WERI-Rb-1 (cell line): ENCODE measurements at regions not wholly inside any gene's neighbourhood (a gene's known extent, or its start where the extent isn't known, plus 50 kb on each side); places are given as distances from the start of the nearest gene placed in this dataset.
"Not testable (repeated sequence)": the region's sequence is repeated elsewhere in the genome, so short reads cannot be mapped to it uniquely, and the experiment has no call there.

Experiments used
- DNase-seq: peaks from one replicate; pipeline ENCODE4 v3.0.0-alpha.2; 2020
- H3K27ac ChIP-seq: fragments of 250-450 bp; sonication (Bioruptor Pico); 2 replicates; pipeline ENCODE4 v1.5.1; 2020; ENCODE audit warnings: mild to moderate bottlenecking, moderate library complexity
- H3K27me3 ChIP-seq: fragments of 250-450 bp; sonication (Bioruptor Pico); 2 replicates; pipeline ENCODE4 v1.5.1; 2021; ENCODE audit warnings: mild to moderate bottlenecking, low read depth, moderate library complexity; ENCODE audit not compliant: insufficient read depth, severe bottlenecking
- H3K36me3 ChIP-seq: fragments of 250-450 bp; sonication (Bioruptor Pico); 2 replicates; pipeline ENCODE4 v1.5.1; 2020; ENCODE audit warnings: mild to moderate bottlenecking, moderate library complexity
- H3K4me3 ChIP-seq: 2 replicates; pipeline ENCODE4 v1.5.1; 2011; ENCODE audit warnings: low read depth, mild to moderate bottlenecking, control low read depth, low read length
- H3K9me3 ChIP-seq: fragments of 250-450 bp; sonication (Bioruptor Pico); 2 replicates; pipeline ENCODE4 v1.5.1; 2021; ENCODE audit warnings: mild to moderate bottlenecking, moderate library complexity; ENCODE audit not compliant: severe bottlenecking
- TF ChIP-seq, protein P1 (sequence below): IDR thresholded peaks from 2 replicates; pipeline ENCODE4 v1.5.1; 2011; ENCODE audit warnings: low read depth, mild to moderate bottlenecking, control low read depth, inconsistent platforms, low read length

DNA sequence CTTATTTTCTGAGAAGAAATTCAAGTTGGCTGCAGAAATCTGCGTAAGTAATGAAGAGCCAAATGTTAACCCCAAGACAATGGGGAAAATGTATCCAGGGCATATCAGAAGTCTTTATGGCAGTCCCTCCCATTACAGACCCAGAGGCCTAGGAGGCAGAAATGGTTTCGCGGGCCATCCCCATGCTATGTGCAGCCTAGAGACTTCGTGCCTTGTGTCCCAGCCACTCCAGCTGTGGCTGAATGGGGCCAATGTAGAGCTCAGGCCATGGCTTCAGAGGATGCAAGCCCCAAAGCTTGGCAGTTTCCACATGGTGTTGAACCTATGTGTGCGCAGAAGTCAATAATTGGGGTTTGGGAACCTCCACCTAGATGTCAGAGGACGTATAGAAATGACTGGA lies 131.9 kb downstream of the GPR37 start:
- no peak overlapping the region for H3K27ac ChIP-seq
- TF ChIP-seq, protein P1, sequence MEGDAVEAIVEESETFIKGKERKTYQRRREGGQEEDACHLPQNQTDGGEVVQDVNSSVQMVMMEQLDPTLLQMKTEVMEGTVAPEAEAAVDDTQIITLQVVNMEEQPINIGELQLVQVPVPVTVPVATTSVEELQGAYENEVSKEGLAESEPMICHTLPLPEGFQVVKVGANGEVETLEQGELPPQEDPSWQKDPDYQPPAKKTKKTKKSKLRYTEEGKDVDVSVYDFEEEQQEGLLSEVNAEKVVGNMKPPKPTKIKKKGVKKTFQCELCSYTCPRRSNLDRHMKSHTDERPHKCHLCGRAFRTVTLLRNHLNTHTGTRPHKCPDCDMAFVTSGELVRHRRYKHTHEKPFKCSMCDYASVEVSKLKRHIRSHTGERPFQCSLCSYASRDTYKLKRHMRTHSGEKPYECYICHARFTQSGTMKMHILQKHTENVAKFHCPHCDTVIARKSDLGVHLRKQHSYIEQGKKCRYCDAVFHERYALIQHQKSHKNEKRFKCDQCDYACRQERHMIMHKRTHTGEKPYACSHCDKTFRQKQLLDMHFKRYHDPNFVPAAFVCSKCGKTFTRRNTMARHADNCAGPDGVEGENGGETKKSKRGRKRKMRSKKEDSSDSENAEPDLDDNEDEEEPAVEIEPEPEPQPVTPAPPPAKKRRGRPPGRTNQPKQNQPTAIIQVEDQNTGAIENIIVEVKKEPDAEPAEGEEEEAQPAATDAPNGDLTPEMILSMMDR: no peak
- no peak overlapping the region for H3K4me3 ChIP-seq
- H3K36me3 ChIP-seq: no peaks in the 10 kb centered on the region
- no peak for DNase-seq
- no peaks in the 10 kb centered on the region for H3K27me3 ChIP-seq
- no peaks in the 10 kb centered on the region for H3K9me3 ChIP-seq

DNA sequence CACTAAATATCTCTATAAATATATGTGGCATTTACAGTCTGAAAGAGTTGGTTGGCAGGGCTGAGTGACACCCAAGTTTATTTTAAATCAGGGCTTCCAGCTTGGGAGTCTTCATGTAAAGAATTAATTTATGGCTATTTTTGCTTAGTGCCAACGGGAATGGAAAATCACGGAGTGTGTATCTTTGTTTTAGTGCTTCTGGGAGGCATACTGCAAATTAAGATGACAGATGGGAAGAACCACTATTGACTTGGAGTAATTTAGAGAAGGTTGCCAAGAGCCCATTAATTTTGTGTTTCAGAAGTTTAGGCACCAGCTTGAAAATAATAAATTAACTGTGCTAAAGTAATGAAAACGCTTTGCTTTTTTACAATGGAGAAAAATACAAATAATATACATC lies 135.2 kb downstream of the GPR37 start:
- no peaks in the 10 kb centered on the region for H3K9me3 ChIP-seq
- no peaks in the 10 kb centered on the region for H3K36me3 ChIP-seq
- H3K4me3 ChIP-seq: no peak overlapping the region
- TF ChIP-seq, protein P1: no peak
- H3K27ac ChIP-seq: no peak overlapping the region
- H3K27me3 ChIP-seq: no peaks in the 10 kb centered on the region
- DNase-seq: no peak

GRCh38 chr7:124618871-124619270 lies 146.7 kb downstream of the GPR37 start:
- no peak overlapping the region for H3K27ac ChIP-seq
- DNase-seq: no peak
- H3K9me3 ChIP-seq: no peaks in the 10 kb centered on the region
- TF ChIP-seq, protein P1: no peak
- no peak overlapping the region for H3K4me3 ChIP-seq
- no peaks in the 10 kb centered on the region for H3K36me3 ChIP-seq
- no peaks in the 10 kb centered on the region for H3K27me3 ChIP-seq

DNA sequence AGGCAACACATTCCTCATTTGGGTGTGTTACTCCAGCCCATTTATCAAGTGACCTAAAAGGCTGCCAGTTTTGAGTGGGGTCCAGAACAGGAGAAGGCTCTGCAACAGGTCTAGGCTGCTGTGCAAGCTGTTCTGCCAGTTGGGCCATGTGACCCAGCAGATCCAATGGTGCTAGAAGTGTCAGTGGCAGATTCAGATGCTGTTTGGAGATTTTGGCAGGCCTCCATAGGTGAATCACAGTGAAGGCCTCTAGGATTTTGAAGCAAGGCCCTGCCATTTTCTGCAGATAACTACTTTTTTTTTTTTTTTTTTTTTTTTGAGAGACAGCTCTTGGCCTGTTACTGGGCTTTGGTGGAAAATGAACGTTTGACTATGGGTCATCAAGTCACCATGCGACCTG lies 147.5 kb downstream of the GPR37 start:
- not testable (repeated sequence) for H3K27ac ChIP-seq, H3K36me3 ChIP-seq, H3K27me3 ChIP-seq, DNase-seq, H3K9me3 ChIP-seq, H3K4me3 ChIP-seq

DNA sequence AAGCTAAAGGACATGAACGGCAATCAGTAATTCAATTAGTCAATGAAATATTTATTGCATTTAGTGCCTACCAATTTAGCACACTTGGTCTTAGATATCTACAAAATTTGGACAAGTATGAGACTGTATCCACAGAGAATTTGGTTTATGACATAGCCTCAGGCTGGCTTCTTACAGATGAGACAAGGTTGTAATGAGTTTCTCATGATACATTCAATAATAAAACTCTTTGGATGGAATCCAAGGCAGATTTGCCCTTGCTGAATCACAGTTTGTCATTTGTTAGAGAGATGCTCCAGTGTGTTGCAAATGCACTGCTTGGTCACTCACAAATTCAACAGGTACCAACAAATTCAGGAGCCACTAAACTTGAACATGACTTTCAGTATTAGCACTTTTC lies 162.5 kb downstream of the GPR37 start:
- H3K27ac ChIP-seq: no peak overlapping the region
- no peaks in the 10 kb centered on the region for H3K27me3 ChIP-seq
- H3K9me3 ChIP-seq: no peaks in the 10 kb centered on the region
- TF ChIP-seq, protein P1: no peak
- H3K36me3 ChIP-seq: no peaks in the 10 kb centered on the region
- DNase-seq: no peak
- H3K4me3 ChIP-seq: no peak overlapping the region

DNA sequence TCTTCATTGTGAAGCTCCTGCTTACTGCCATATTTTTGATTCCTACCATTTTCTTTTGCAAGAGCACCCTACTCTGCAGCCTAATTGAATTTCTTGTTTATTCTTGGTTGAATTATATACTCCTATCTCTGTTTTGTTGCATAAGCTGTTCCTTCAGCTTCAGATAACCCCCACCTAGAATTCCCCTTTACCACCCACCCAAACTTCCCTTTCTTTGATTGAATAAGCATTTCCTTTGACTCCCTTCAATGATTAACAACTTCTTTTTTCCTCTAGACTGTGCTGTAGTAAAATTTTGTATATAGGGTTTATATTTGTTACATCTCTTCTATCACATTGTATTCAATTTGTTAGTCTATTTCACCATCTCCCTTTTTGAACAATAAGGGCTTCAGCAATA lies 168.1 kb downstream of the GPR37 start:
- TF ChIP-seq, protein P1: no peak
- Histone ChIP-seq H3K36me3 (no peaks in the 10 kb centered on the region), H3K27me3 (no peaks in the 10 kb centered on the region), H3K27ac (no peak overlapping the region), H3K9me3 (no peaks in the 10 kb centered on the region), H3K4me3 (no peak overlapping the region)
- DNase-seq: no peak

GRCh38 chr7:124596881-124597280 lies 168.7 kb downstream of the GPR37 start:
- H3K36me3 ChIP-seq: no peaks in the 10 kb centered on the region
- no peaks in the 10 kb centered on the region for H3K9me3 ChIP-seq
- TF ChIP-seq, protein P1: no peak
- H3K27me3 ChIP-seq: no peaks in the 10 kb centered on the region
- H3K4me3 ChIP-seq: no peak overlapping the region
- H3K27ac ChIP-seq: no peak overlapping the region
- no peak for DNase-seq
